ENCODE measurements at regions not wholly inside any gene's neighbourhood (a gene's known extent, or its start where the extent isn't known, plus 50 kb on each side); places are given as distances from the start of the nearest gene placed in this dataset.
"Not testable (repeated sequence)": the region's sequence is repeated elsewhere in the genome, so short reads cannot be mapped to it uniquely, and the experiment has no call there.

GRCh38 chr3:159030886-159031679 lies 229.2 kb downstream of the MFSD1 start:
- no peak for DNase-seq (ENCODE audit: low spot score)
- H3K27ac ChIP-seq = no peak overlapping the region
- H3K4me3 ChIP-seq = no peak overlapping the region
- no peak for TF ChIP-seq CTCF (IDR thresholded peaks at IDR 0.05)

GRCh38 chr3:159032311-159032710 lies 230.5 kb downstream of the MFSD1 start:
- no peak overlapping the region for H3K4me3 ChIP-seq
- no peak overlapping the region for H3K27ac ChIP-seq
- DNase-seq (ENCODE audit: low spot score) = no peak
- no peak for TF ChIP-seq CTCF (IDR thresholded peaks at IDR 0.05)

GRCh38 chr3:159038405-159038804 lies 236.6 kb downstream of the MFSD1 start:
- no peak for TF ChIP-seq CTCF (IDR thresholded peaks at IDR 0.05)
- no peak overlapping the region for H3K4me3 ChIP-seq
- DNase-seq (ENCODE audit: low spot score) = no peak
- H3K27ac ChIP-seq = no peak overlapping the region

GRCh38 chr3:159039286-159039685 lies 237.4 kb downstream of the MFSD1 start:
- DNase-seq (ENCODE audit: low spot score) = no peak
- no peak for TF ChIP-seq CTCF (IDR thresholded peaks at IDR 0.05)
- H3K27ac ChIP-seq = no peak overlapping the region
- no peak overlapping the region for H3K4me3 ChIP-seq

GRCh38 chr3:159045279-159045885 lies 243.5 kb downstream of the MFSD1 start:
- DNase-seq (ENCODE audit: low spot score) = no peak
- Histone ChIP-seq H3K27ac (no peak overlapping the region), H3K4me3 (no peak overlapping the region)
- TF ChIP-seq CTCF (IDR thresholded peaks at IDR 0.05) = no peak

- no peak for DNase-seq (ENCODE audit: low spot score)
- no peak for TF ChIP-seq CTCF (IDR thresholded peaks at IDR 0.05)
- Histone ChIP-seq H3K27ac (no peak overlapping the region), H3K4me3 (no peak overlapping the region)
Measured at GRCh38 chr3:159047361-159047760, 245.5 kb downstream of the MFSD1 start.

- not testable (repeated sequence) for H3K4me3 ChIP-seq; H3K27ac ChIP-seq; DNase-seq (ENCODE audit: low spot score)
Measured at GRCh38 chr3:159052494-159052893, 250.6 kb downstream of the MFSD1 start.

All from coronary artery (tissue), 2 donors.